Endothelial cell of umbilical vein (primary cell): ENCODE measurements at regions not wholly inside any gene's neighbourhood (a gene's known extent, or its start where the extent isn't known, plus 50 kb on each side); places are given as distances from the start of the nearest gene placed in this dataset.

Experiments used
- BruUV-seq: library from RNA; stranded (reverse); fragments of 400-500 nt; replicated peaks from 2 replicates; lab custom pipeline; 2021; lab: Mats Ljungman, UMichigan
- CTCF ChIA-PET: fragments of 300-600, 350-600 bp; sonication (Branson Sonifier 250); formaldehyde crosslinking; loops from one replicate; lab custom pipeline; 2021; ENCODE audit warnings: antibody characterized with exemption, inconsistent platforms; lab: Charles Lee
- POLR2A ChIA-PET: fragments of 300-600, 350-600 bp; sonication (Branson Sonifier 250); formaldehyde crosslinking; loops from one replicate; lab custom pipeline; 2021; ENCODE audit warnings: antibody characterized with exemption, inconsistent platforms; lab: Charles Lee
- DNase-seq: peaks from one replicate; pipeline ENCODE4 v3.0.0-alpha.2; 2011; ENCODE audit warnings: low read depth, low spot score
- FAIRE-seq: peaks from 2 replicates; lab custom pipeline; 2011; peaks lifted over from hg19 to GRCh38; lab: Jason Lieb, UNC
- H2AFZ ChIP-seq: 2 replicates; pipeline ENCODE4 v1.6.0; 2012; ENCODE audit warnings: low read depth, low read length, control low read depth, inconsistent platforms
- H3K27ac ChIP-seq: 2 replicates; pipeline ENCODE4 v1.5.1; 2011; ENCODE audit warnings: low read depth, mild to moderate bottlenecking, control low read depth, low read length, moderate library complexity; ENCODE audit not compliant: insufficient read depth
- H3K27me3 ChIP-seq, 2 experiments: 2 replicates each; pipeline versions ENCODE4 v1.6.0 to v1.6.1; 2011; ENCODE audit warnings: low read length in 2 of 2, mixed read lengths in 1 of 2; ENCODE audit not compliant: control insufficient read depth in 2 of 2, insufficient read depth in 2 of 2
- H3K36me3 ChIP-seq, 2 experiments: 2 replicates in 1 of 2; 3 replicates in 1 of 2; pipeline ENCODE4 v1.5.1; 2011; ENCODE audit warnings: low read length in 2 of 2, mild to moderate bottlenecking in 1 of 2, moderate library complexity in 1 of 2; ENCODE audit not compliant: control insufficient read depth in 2 of 2, insufficient read depth in 2 of 2; ENCODE audit errors: extremely low read depth in 1 of 2
- H3K4me1 ChIP-seq: 3 replicates; pipeline ENCODE4 v1.5.1; 2011; ENCODE audit warnings: mild to moderate bottlenecking, low read length; ENCODE audit not compliant: control insufficient read depth, insufficient read depth; ENCODE audit errors: extremely low read depth
- H3K4me2 ChIP-seq: 2 replicates; pipeline ENCODE4 v1.6.1; 2011; ENCODE audit warnings: low read length, control low read depth, mixed read lengths; ENCODE audit not compliant: insufficient read depth
- H3K4me3 ChIP-seq, 3 experiments: fragments of 200-600 bp in 1 of 3; sonication (generic), shearing (Covaris generic) in 1 of 3; replicated peaks in 1 of 3; 2 replicates each; pipeline ENCODE4 v1.5.1; 2011 to 2016; ENCODE audit warnings: control low read depth in 3 of 3, low read length in 3 of 3, mild to moderate bottlenecking in 2 of 3, inconsistent platforms in 1 of 3, low read depth in 1 of 3, moderate library complexity in 1 of 3; ENCODE audit not compliant: insufficient read depth in 1 of 3
- H3K79me2 ChIP-seq: 2 replicates; pipeline ENCODE4 v1.6.0; 2012; ENCODE audit warnings: low read length, inconsistent platforms; ENCODE audit not compliant: control insufficient read depth, insufficient read depth
- H3K9ac ChIP-seq: replicated peaks from 2 replicates; pipeline ENCODE3; 2011; ENCODE audit warnings: low read length, control low read depth; ENCODE audit not compliant: insufficient read depth; ENCODE audit errors: extremely low read depth
- H3K9me1 ChIP-seq: replicated peaks from 3 replicates; pipeline ENCODE4 v1.6.0; 2011; ENCODE audit warnings: mild to moderate bottlenecking, low read length; ENCODE audit not compliant: control insufficient read depth, insufficient read depth; ENCODE audit errors: extremely low read depth
- H3K9me3 ChIP-seq: replicated peaks from 2 replicates; pipeline ENCODE4 v1.5.1; 2012; ENCODE audit warnings: low read length, inconsistent platforms; ENCODE audit not compliant: control insufficient read depth, insufficient read depth
- H4K20me1 ChIP-seq: replicated peaks from 2 replicates; pipeline ENCODE3; 2011; ENCODE audit warnings: mild to moderate bottlenecking, low read length; ENCODE audit not compliant: control insufficient read depth, insufficient read depth; ENCODE audit errors: extremely low read depth
- CTCF ChIP-seq, 2 donors: IDR thresholded peaks; 1 replicate in 1 of 2; 2 replicates in 1 of 2; pipeline ENCODE4 v1.5.1; 2011; ENCODE audit warnings: low read length in 2 of 2, mild to moderate bottlenecking in 2 of 2, moderate library complexity in 2 of 2, control low read depth in 1 of 2, inconsistent platforms in 1 of 2, low read depth in 1 of 2; ENCODE audit not compliant: insufficient read depth in 1 of 2; ENCODE audit errors: extremely low read depth in 1 of 2
- EZH2 ChIP-seq: IDR thresholded peaks from 2 replicates; pipeline ENCODE4 v1.6.1; 2012; ENCODE audit warnings: borderline replicate concordance, low read depth, mild to moderate bottlenecking, moderate library complexity, low read length, inconsistent platforms; ENCODE audit not compliant: severe bottlenecking
- FOS ChIP-seq: IDR thresholded peaks from 2 replicates; pipeline ENCODE4 v1.6.1; 2011; ENCODE audit warnings: mild to moderate bottlenecking, low read length, moderate library complexity, borderline replicate concordance; ENCODE audit not compliant: insufficient read depth
- GATA2 ChIP-seq: IDR thresholded peaks from 2 replicates; pipeline ENCODE4 v1.7.0; 2011; ENCODE audit warnings: low read depth, mild to moderate bottlenecking, moderate library complexity, mixed read lengths, low read length; ENCODE audit not compliant: insufficient read length, insufficient read depth
- JUN ChIP-seq: IDR thresholded peaks from 2 replicates; pipeline ENCODE4 v1.6.1; 2011; ENCODE audit warnings: borderline replicate concordance, low read depth; ENCODE audit not compliant: insufficient read length, insufficient read depth
- MAX ChIP-seq: IDR thresholded peaks from 2 replicates; pipeline ENCODE4 v1.6.1; 2011; ENCODE audit not compliant: insufficient read depth, insufficient read length
- MYC ChIP-seq: IDR thresholded peaks from one replicate; pipeline ENCODE4 v1.6.1; 2011; ENCODE audit warnings: mild to moderate bottlenecking, low read depth, low read length
- POLR2A ChIP-seq: IDR thresholded peaks from 2 replicates; pipeline ENCODE4 v1.6.1; 2012; ENCODE audit warnings: low read depth, mild to moderate bottlenecking, control low read depth, low read length
- POLR2AphosphoS5 ChIP-seq: IDR thresholded peaks from 2 replicates; pipeline ENCODE4 v1.6.1; 2012; ENCODE audit warnings: low read depth, mild to moderate bottlenecking, control low read depth, low read length, moderate library complexity; ENCODE audit not compliant: insufficient read depth
- dilution Hi-C: fragments of 300-500 bp; cut with MboI; formaldehyde crosslinking; loops from one replicate; pipeline ENCODE4 v1.15.0; 2019; ENCODE audit warnings: low sequenced_read_pairs; ENCODE audit not compliant: extremely low pct_ligation_motif_present
- intact Hi-C: fragments of 100-400 bp; cut with micrococcal nuclease; formaldehyde crosslinking; loops from one replicate; pipeline ENCODE4 v1.10.0; 2022

GRCh38 chr13:69556540-69557196 is 551.0 kb upstream of the ATXN8OS start:
- no peak overlapping the region for H3K4me2 ChIP-seq
- H2AFZ ChIP-seq = no peak overlapping the region
- H3K4me1 ChIP-seq = no peaks in the 10 kb centered on the region
- no peak overlapping the region for H3K9ac ChIP-seq
- H3K9me3 ChIP-seq = no peaks in the 10 kb centered on the region
- no peaks in the 10 kb centered on the region for H3K27me3 ChIP-seq
- dilution Hi-C loops = no loop called here
- no peak overlapping the region for H3K4me3 ChIP-seq
- no peak for FAIRE-seq
- no TSS peak for BruUV-seq
- H3K27ac ChIP-seq = no peak overlapping the region
- H3K79me2 ChIP-seq = no peaks in the 10 kb centered on the region
- no peaks in the 10 kb centered on the region for H3K36me3 ChIP-seq
- POLR2A ChIA-PET = no interaction called here
- no peaks in the 10 kb centered on the region for H4K20me1 ChIP-seq
- TF ChIP-seq GATA2 = no peak
- no peak for TF ChIP-seq POLR2AphosphoS5
- no peak for TF ChIP-seq MYC
- no peak for TF ChIP-seq EZH2
- TF ChIP-seq FOS = no peak
- TF ChIP-seq CTCF (IDR thresholded peaks at IDR 0.05; ENCODE audit: extremely low read depth in 1 of 2, insufficient read depth in 1 of 2, low read depth in 1 of 2, low read length in 2 of 2) = no peak
- no peak for TF ChIP-seq POLR2A
- TF ChIP-seq JUN = no peak
- TF ChIP-seq MAX = no peak
- no peak for DNase-seq
- intact Hi-C loops = no loop called here
- CTCF ChIA-PET = no interaction called here
- H3K9me1 ChIP-seq = no peaks in the 10 kb centered on the region
